ENCODE measurements at regions not wholly inside any gene's neighbourhood (a gene's known extent, or its start where the extent isn't known, plus 50 kb on each side); places are given as distances from the start of the nearest gene placed in this dataset.

GRCh38 chr1:117678246-117678977 lies 72.6 kb downstream of the TENT5C start:
- Mint-ChIP-seq H3K27ac (no peak overlapping the region), H3K36me3 (no peaks in the 10 kb centered on the region), H3K4me1 (ENCODE audit: unreplicated experiment) (peaks cover 4% of the 10 kb centered on the region), H3K27me3 (peaks cover 10% of the 10 kb centered on the region), H3K4me3 (no peak overlapping the region), H3K9me3 (no peaks in the 10 kb centered on the region)
- peak; percentile 32 for DNase-seq (ENCODE audit: extremely low spot score, unreplicated experiment)
- no peak for TF ChIP-seq CTCF (conservative IDR thresholded peaks at IDR 0.05)

- DNase-seq (ENCODE audit: extremely low spot score, unreplicated experiment): peak; percentile 8
- Mint-ChIP-seq H3K27me3 (peaks cover 9% of the 10 kb centered on the region), H3K4me1 (ENCODE audit: unreplicated experiment) (peaks cover 4% of the 10 kb centered on the region), H3K9me3 (no peaks in the 10 kb centered on the region), H3K27ac (no peak overlapping the region), H3K36me3 (no peaks in the 10 kb centered on the region), H3K4me3 (no peak overlapping the region)
- TF ChIP-seq CTCF (conservative IDR thresholded peaks at IDR 0.05): no peak
Observed at GRCh38 chr1:117679299-117679698, 73.5 kb downstream of the TENT5C start.

GRCh38 chr1:117679868-117680267 lies 74.0 kb downstream of the TENT5C start:
- TF ChIP-seq CTCF (conservative IDR thresholded peaks at IDR 0.05): no peak
- H3K4me1 Mint-ChIP-seq (ENCODE audit: unreplicated experiment): peaks cover 4% of the 10 kb centered on the region
- DNase-seq (ENCODE audit: extremely low spot score, unreplicated experiment): no peak
- no peaks in the 10 kb centered on the region for H3K9me3 Mint-ChIP-seq
- H3K27ac Mint-ChIP-seq: no peak overlapping the region
- H3K4me3 Mint-ChIP-seq: no peak overlapping the region
- H3K27me3 Mint-ChIP-seq: peaks cover 9% of the 10 kb centered on the region
- H3K36me3 Mint-ChIP-seq: no peaks in the 10 kb centered on the region

- peaks cover 4% of the 10 kb centered on the region for H3K4me1 Mint-ChIP-seq (ENCODE audit: unreplicated experiment)
- no peak for DNase-seq (ENCODE audit: extremely low spot score, unreplicated experiment)
Observed at GRCh38 chr1:117680316-117681002, 74.6 kb downstream of the TENT5C start.

More at GRCh38 chr1:117680316-117681002, 74.6 kb downstream of the TENT5C start:
- no peak for TF ChIP-seq CTCF (conservative IDR thresholded peaks at IDR 0.05)
- H3K9me3 Mint-ChIP-seq: no peaks in the 10 kb centered on the region
- H3K27ac Mint-ChIP-seq: no peak overlapping the region
- peaks cover 6% of the 10 kb centered on the region for H3K27me3 Mint-ChIP-seq
- H3K4me3 Mint-ChIP-seq: no peak overlapping the region
- no peaks in the 10 kb centered on the region for H3K36me3 Mint-ChIP-seq
